ENCODE measurements at regions not wholly inside any gene's neighbourhood (a gene's known extent, or its start where the extent isn't known, plus 50 kb on each side); places are given as distances from the start of the nearest gene placed in this dataset.

DNA sequence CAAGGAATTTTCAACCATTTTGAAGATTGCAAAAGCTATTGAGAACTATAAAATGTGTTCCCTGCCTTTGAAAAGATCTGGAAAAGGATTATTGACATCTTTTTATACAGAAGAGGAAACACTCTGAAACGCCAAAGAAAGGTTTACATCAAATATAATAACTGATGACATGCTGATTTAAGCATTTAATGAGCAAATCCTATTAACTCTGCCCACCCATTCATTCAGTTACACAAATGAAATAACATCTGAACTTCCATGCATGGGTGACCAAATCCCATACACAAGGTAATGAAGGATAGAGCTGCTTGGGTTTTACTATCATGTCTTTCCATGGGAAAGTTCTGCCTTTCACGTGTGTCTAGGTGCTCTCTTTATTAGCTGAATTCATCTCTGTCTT is 589.4 kb upstream of the WWC1 start:
- no peak overlapping the region for H3K4me3 Mint-ChIP-seq
- intact Hi-C loops (cut with micrococcal nuclease) = no loop called here
- no peaks in the 10 kb centered on the region for H4K20me1 ChIP-seq (ENCODE audit: insufficient read depth, low read length)
- no peaks in the 10 kb centered on the region for H3K4me1 ChIP-seq (ENCODE audit: control insufficient read depth in 1 of 2, insufficient read depth in 2 of 2, low read length in 2 of 2)
- no peaks in the 10 kb centered on the region for H3K27me3 ChIP-seq (ENCODE audit: control insufficient read depth in 2 of 2, insufficient read depth in 2 of 2, low read length in 2 of 2)
- no peak overlapping the region for H3K27ac ChIP-seq (ENCODE audit: low read depth in 1 of 2, low read length in 2 of 2)
- no peaks in the 10 kb centered on the region for H3K36me3 Mint-ChIP-seq
- TF ChIP-seq, protein P1, sequence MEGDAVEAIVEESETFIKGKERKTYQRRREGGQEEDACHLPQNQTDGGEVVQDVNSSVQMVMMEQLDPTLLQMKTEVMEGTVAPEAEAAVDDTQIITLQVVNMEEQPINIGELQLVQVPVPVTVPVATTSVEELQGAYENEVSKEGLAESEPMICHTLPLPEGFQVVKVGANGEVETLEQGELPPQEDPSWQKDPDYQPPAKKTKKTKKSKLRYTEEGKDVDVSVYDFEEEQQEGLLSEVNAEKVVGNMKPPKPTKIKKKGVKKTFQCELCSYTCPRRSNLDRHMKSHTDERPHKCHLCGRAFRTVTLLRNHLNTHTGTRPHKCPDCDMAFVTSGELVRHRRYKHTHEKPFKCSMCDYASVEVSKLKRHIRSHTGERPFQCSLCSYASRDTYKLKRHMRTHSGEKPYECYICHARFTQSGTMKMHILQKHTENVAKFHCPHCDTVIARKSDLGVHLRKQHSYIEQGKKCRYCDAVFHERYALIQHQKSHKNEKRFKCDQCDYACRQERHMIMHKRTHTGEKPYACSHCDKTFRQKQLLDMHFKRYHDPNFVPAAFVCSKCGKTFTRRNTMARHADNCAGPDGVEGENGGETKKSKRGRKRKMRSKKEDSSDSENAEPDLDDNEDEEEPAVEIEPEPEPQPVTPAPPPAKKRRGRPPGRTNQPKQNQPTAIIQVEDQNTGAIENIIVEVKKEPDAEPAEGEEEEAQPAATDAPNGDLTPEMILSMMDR (IDR thresholded peaks at IDR 0.05) = no peak
- H3K4me2 ChIP-seq (replicated peaks; ENCODE audit: extremely low read depth, low read length, poor library complexity, severe bottlenecking) = no peak overlapping the region
- DNase-seq = no peak
- no peaks in the 10 kb centered on the region for H3K36me3 ChIP-seq (replicated peaks in 1 of 2; ENCODE audit: control insufficient read depth in 1 of 2, insufficient read depth in 2 of 2, low read length in 2 of 2)
- H3K27me3 Mint-ChIP-seq (ENCODE audit: low read depth in 3 of 3) = peaks cover 0 to 4% (median 0%) of the 10 kb centered on the region in 3 donors
- H3K9ac ChIP-seq (ENCODE audit: insufficient read depth, low read length, poor library complexity, severe bottlenecking) = no peak overlapping the region
- H3K9me3 ChIP-seq (replicated peaks in 1 of 2; ENCODE audit: control insufficient read depth in 1 of 2, insufficient read depth in 1 of 2, low read length in 2 of 2) = no peaks in the 10 kb centered on the region
- no CpG with 5 or more reads among the region's 2 CpGs for WGBS (ENCODE audit: insufficient coverage)
- peaks cover 0 to 3% (median 0%) of the 10 kb centered on the region in 7 donors for H3K9me3 Mint-ChIP-seq
- H3K4me3 ChIP-seq (replicated peaks in 1 of 3; ENCODE audit: low read depth in 2 of 3, low read length in 3 of 3) = no peak overlapping the region
- no peaks in the 10 kb centered on the region for H3K79me2 ChIP-seq (ENCODE audit: insufficient read depth, low read length)
- H2AFZ ChIP-seq (ENCODE audit: insufficient read depth, low read depth, low read length, poor library complexity, severe bottlenecking) = no peak overlapping the region
- no peak overlapping the region for H3K27ac Mint-ChIP-seq
- no peaks in the 10 kb centered on the region for H3K4me1 Mint-ChIP-seq

DNA sequence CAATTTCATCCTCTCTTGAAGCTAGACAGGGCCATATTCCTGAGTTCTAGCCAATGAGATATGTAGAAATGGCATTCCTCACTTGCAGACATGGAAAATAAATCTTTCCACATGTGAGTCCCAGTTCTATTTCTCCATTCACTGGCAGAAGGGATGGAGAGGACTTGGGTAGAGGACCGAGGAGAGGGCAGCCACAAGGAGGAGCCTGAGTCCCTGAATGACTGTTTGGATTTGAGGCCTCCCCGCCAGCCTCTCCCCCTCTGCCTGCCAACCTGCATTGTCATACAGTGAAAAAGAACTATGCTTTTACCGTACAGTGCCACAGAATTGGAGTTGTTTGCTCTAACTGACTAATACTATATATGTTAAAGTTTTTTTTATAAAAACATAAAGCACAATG is 583.0 kb upstream of the WWC1 start:
- WGBS (ENCODE audit: insufficient coverage) = no CpG with 5 or more reads among the region's 3 CpGs
- no peaks in the 10 kb centered on the region for H3K4me1 Mint-ChIP-seq
- H3K27me3 Mint-ChIP-seq (ENCODE audit: low read depth in 3 of 3) = no peaks in the 10 kb centered on the region

More for the DNA sequence above, 583.0 kb upstream of the WWC1 start:
- Histone ChIP-seq H3K4me2 (replicated peaks; ENCODE audit: extremely low read depth, low read length, poor library complexity, severe bottlenecking) (no peak overlapping the region), H3K27ac (ENCODE audit: low read depth in 1 of 2, low read length in 2 of 2) (no peak overlapping the region), H4K20me1 (ENCODE audit: insufficient read depth, low read length) (no peaks in the 10 kb centered on the region), H3K4me1 (ENCODE audit: control insufficient read depth in 1 of 2, insufficient read depth in 2 of 2, low read length in 2 of 2) (no peaks in the 10 kb centered on the region), H2AFZ (ENCODE audit: insufficient read depth, low read depth, low read length, poor library complexity, severe bottlenecking) (no peak overlapping the region), H3K9me3 (replicated peaks in 1 of 2; ENCODE audit: control insufficient read depth in 1 of 2, insufficient read depth in 1 of 2, low read length in 2 of 2) (no peaks in the 10 kb centered on the region), H3K27me3 (ENCODE audit: control insufficient read depth in 2 of 2, insufficient read depth in 2 of 2, low read length in 2 of 2) (no peaks in the 10 kb centered on the region), H3K4me3 (replicated peaks in 1 of 3; ENCODE audit: low read depth in 2 of 3, low read length in 3 of 3) (no peak overlapping the region), H3K36me3 (replicated peaks in 1 of 2; ENCODE audit: control insufficient read depth in 1 of 2, insufficient read depth in 2 of 2, low read length in 2 of 2) (no peaks in the 10 kb centered on the region), H3K79me2 (ENCODE audit: insufficient read depth, low read length) (no peaks in the 10 kb centered on the region), H3K9ac (ENCODE audit: insufficient read depth, low read length, poor library complexity, severe bottlenecking) (no peak overlapping the region)
- intact Hi-C loops (cut with micrococcal nuclease) = no loop called here
- Mint-ChIP-seq H3K27ac (no peak overlapping the region), H3K9me3 (no peaks in the 10 kb centered on the region), H3K4me3 (no peak overlapping the region), H3K36me3 (no peaks in the 10 kb centered on the region)
- TF ChIP-seq, protein P1 (IDR thresholded peaks at IDR 0.05) = no peak
- no peak for DNase-seq

Measured in CD14-positive monocyte (primary cell).